WERI-Rb-1 (cell line): ENCODE measurements at regions not wholly inside any gene's neighbourhood (a gene's known extent, or its start where the extent isn't known, plus 50 kb on each side); places are given as distances from the start of the nearest gene placed in this dataset.

ENCODE experiments used
- DNase-seq: peaks from one replicate; pipeline ENCODE4 v3.0.0-alpha.2; 2020
- H3K27ac ChIP-seq: fragments of 250-450 bp; sonication (Bioruptor Pico); 2 replicates; pipeline ENCODE4 v1.5.1; 2020; ENCODE audit warnings: mild to moderate bottlenecking, moderate library complexity
- H3K27me3 ChIP-seq: fragments of 250-450 bp; sonication (Bioruptor Pico); 2 replicates; pipeline ENCODE4 v1.5.1; 2021; ENCODE audit warnings: mild to moderate bottlenecking, low read depth, moderate library complexity; ENCODE audit not compliant: insufficient read depth, severe bottlenecking
- H3K36me3 ChIP-seq: fragments of 250-450 bp; sonication (Bioruptor Pico); 2 replicates; pipeline ENCODE4 v1.5.1; 2020; ENCODE audit warnings: mild to moderate bottlenecking, moderate library complexity
- H3K4me3 ChIP-seq: 2 replicates; pipeline ENCODE4 v1.5.1; 2011; ENCODE audit warnings: low read depth, mild to moderate bottlenecking, control low read depth, low read length
- H3K9me3 ChIP-seq: fragments of 250-450 bp; sonication (Bioruptor Pico); 2 replicates; pipeline ENCODE4 v1.5.1; 2021; ENCODE audit warnings: mild to moderate bottlenecking, moderate library complexity; ENCODE audit not compliant: severe bottlenecking
- TF ChIP-seq, protein P1 (sequence below): IDR thresholded peaks from 2 replicates; pipeline ENCODE4 v1.5.1; 2011; ENCODE audit warnings: low read depth, mild to moderate bottlenecking, control low read depth, inconsistent platforms, low read length

DNA sequence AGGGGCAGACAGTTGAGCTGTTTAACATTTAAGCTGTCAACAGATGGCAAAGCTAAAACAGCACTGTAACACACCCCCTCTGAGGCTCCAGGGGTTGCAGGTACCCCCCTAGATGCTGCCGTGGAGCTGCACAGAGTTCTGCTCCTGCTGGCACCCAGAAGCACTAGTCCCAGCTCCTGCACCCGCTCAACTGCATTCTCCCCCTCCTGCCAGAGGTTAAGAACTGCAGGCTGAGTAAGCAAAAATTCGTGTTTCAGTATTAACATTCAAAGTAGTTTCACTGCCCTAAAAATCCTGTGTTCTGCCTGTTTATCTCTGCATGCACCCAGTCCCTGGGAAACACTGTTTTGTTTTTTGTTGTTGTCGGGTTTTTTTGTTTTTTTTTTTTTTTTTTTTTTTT lies 790.8 kb upstream of the KCND2 start:
- DNase-seq: peak; percentile 64
- H3K27me3 ChIP-seq: no peaks in the 10 kb centered on the region
- H3K36me3 ChIP-seq: no peaks in the 10 kb centered on the region
- no peak overlapping the region for H3K4me3 ChIP-seq
- H3K27ac ChIP-seq: no peak overlapping the region
- no peaks in the 10 kb centered on the region for H3K9me3 ChIP-seq
- TF ChIP-seq, protein P1, sequence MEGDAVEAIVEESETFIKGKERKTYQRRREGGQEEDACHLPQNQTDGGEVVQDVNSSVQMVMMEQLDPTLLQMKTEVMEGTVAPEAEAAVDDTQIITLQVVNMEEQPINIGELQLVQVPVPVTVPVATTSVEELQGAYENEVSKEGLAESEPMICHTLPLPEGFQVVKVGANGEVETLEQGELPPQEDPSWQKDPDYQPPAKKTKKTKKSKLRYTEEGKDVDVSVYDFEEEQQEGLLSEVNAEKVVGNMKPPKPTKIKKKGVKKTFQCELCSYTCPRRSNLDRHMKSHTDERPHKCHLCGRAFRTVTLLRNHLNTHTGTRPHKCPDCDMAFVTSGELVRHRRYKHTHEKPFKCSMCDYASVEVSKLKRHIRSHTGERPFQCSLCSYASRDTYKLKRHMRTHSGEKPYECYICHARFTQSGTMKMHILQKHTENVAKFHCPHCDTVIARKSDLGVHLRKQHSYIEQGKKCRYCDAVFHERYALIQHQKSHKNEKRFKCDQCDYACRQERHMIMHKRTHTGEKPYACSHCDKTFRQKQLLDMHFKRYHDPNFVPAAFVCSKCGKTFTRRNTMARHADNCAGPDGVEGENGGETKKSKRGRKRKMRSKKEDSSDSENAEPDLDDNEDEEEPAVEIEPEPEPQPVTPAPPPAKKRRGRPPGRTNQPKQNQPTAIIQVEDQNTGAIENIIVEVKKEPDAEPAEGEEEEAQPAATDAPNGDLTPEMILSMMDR: peak; percentile 57

DNA sequence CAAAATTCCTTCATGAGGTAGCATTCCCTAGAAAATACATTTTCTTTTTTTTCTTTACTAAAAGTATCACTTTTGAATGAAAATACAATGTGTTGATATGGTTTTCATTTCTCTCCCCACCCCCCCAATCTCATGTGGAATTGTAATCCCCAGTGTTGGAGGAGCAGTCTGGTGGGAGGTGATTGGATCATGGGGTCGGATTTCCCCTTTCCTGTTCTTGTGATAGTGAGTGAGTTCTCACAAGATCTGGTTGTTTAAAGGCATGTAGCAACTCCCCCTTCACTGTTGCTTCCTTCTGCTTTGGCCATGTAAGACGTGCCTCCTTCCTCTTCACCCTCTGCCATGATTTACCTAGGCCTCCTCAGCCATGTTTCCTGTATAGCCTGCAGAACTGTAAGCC lies 790.3 kb upstream of the KCND2 start:
- Histone ChIP-seq H3K4me3 (no peak overlapping the region), H3K36me3 (no peaks in the 10 kb centered on the region), H3K27ac (no peak overlapping the region), H3K27me3 (no peaks in the 10 kb centered on the region), H3K9me3 (no peaks in the 10 kb centered on the region)
- TF ChIP-seq, protein P1: no peak
- no peak for DNase-seq

DNA sequence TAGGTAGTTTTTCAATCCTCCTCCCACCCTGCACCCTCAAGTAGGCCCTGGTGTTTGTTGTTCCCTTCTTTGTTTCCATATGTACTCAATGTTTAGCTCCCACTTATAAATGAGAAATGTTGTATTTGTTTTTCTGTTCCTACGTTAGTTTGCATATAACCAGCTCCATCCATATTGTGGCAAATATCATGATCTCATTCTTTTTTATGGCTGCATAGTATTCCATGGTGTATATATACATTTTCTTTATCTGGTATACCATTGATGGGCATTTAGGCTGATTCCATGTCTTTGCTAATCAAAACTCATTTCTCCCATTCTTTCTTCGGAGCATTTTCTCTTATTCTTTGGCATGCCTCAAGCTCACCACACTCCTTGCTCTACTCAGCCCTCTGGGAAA lies 789.6 kb upstream of the KCND2 start:
- DNase-seq: no peak
- no peak overlapping the region for H3K4me3 ChIP-seq
- no peaks in the 10 kb centered on the region for H3K9me3 ChIP-seq
- TF ChIP-seq, protein P1: no peak
- no peaks in the 10 kb centered on the region for H3K36me3 ChIP-seq
- no peaks in the 10 kb centered on the region for H3K27me3 ChIP-seq
- H3K27ac ChIP-seq: no peak overlapping the region

DNA sequence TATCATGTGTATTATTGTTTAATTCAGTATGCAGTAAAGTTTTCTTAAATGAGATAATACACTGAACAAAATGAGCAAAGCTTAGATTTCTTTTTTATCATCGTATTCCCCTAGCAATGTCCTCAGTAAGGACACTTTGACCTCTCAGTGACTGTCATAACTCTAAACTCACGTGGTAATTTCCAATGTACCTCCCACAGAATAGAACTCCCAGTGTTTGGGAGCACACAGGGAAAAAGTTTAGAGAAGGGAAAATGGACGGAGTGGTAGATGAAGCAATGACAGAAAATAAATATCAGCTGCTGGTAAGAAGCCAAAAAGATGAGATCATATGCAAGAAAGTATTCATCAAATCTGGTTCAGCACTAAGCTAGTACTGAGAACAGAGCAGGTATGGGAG lies 758.6 kb upstream of the KCND2 start:
- TF ChIP-seq, protein P1: no peak
- no peak for DNase-seq
- Histone ChIP-seq H3K36me3 (no peaks in the 10 kb centered on the region), H3K9me3 (no peaks in the 10 kb centered on the region), H3K4me3 (no peak overlapping the region), H3K27ac (no peak overlapping the region), H3K27me3 (no peaks in the 10 kb centered on the region)

DNA sequence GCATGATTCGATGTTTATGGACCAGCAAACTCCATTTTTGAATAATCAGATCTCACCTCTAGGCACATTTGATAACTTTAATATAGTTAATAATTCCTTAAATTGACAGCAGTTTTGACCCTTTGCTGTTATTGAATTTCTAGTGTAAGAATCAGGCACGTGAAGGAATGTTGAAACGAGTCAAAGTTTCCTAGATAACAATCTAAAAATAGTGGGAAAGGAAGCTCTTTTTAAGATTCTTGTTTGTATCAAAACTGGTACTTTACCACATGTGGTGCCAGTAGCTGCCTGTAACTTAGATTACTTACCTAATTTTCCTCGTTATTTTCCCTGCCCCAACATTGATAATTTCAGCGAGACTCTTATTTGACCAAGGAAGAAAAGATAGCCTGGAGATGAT lies 757.8 kb upstream of the KCND2 start:
- no peak for DNase-seq
- Histone ChIP-seq H3K27ac (no peak overlapping the region), H3K9me3 (no peaks in the 10 kb centered on the region), H3K27me3 (no peaks in the 10 kb centered on the region), H3K4me3 (no peak overlapping the region), H3K36me3 (no peaks in the 10 kb centered on the region)
- TF ChIP-seq, protein P1: no peak

DNA sequence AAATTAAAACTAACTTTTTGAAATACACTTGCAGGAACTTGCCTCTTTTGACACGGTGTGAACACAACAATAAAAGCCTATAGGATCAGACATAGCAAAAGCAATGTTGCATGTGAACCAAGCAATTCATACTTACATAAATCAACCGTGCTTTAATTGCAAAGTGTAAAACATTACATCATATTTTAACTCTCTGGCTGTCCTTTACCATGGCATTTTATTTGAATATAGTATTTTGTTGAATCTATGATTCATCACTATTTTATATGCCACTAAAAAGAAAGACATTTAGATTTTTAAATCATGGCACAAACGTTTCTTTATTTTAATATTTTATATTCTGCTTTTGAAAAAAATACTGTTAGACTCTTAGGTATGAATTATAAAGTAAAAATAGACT lies 757.0 kb upstream of the KCND2 start:
- H3K9me3 ChIP-seq: no peaks in the 10 kb centered on the region
- TF ChIP-seq, protein P1: no peak
- no peak overlapping the region for H3K4me3 ChIP-seq
- no peaks in the 10 kb centered on the region for H3K36me3 ChIP-seq
- H3K27me3 ChIP-seq: no peaks in the 10 kb centered on the region
- no peak overlapping the region for H3K27ac ChIP-seq
- DNase-seq: no peak
